GM23338 (cell line): ENCODE measurements at regions not wholly inside any gene's neighbourhood (a gene's known extent, or its start where the extent isn't known, plus 50 kb on each side); places are given as distances from the start of the nearest gene placed in this dataset.

ENCODE experiments used
- ATAC-seq: fragments of 200-7000 bp; cut with Tn5 transposase; 3 replicates; pipeline ENCODE4 v1.9.1; 2020
- DNase-seq: peaks from one replicate; pipeline ENCODE4 v3.0.0-alpha.2; 2015; ENCODE audit warnings: low spot score
- H2AFZ ChIP-seq: fragments of 200-600 bp; sonication (generic); 2 replicates; pipeline ENCODE4 v1.8.0; 2016; ENCODE audit warnings: antibody characterized with exemption, mild to moderate bottlenecking, moderate library complexity
- H3F3A ChIP-seq: fragments of 200-600 bp; sonication (generic); replicated peaks from 2 replicates; pipeline ENCODE4 v1.8.0; 2017; ENCODE audit warnings: antibody characterized with exemption, mixed run types, low read depth
- H3K27ac ChIP-seq: fragments of 200-600 bp; sonication (generic); 2 replicates; pipeline ENCODE4 v1.6.1; 2016; ENCODE audit warnings: low read depth
- H3K27me3 ChIP-seq: fragments of 200-600 bp; sonication (generic); 2 replicates; pipeline ENCODE4 v1.8.0; 2016; ENCODE audit warnings: mild to moderate bottlenecking, mixed run types, moderate library complexity; ENCODE audit not compliant: insufficient read depth
- H3K36me3 ChIP-seq: fragments of 200-600 bp; sonication (generic); 2 replicates; pipeline ENCODE4 v1.8.0; 2016; ENCODE audit warnings: mild to moderate bottlenecking; ENCODE audit not compliant: insufficient read depth
- H3K4me1 ChIP-seq: fragments of 200-600 bp; sonication (generic); 2 replicates; pipeline ENCODE4 v1.8.0; 2016; ENCODE audit warnings: mild to moderate bottlenecking, moderate library complexity; ENCODE audit not compliant: insufficient read depth
- H3K4me2 ChIP-seq: fragments of 200-600 bp; sonication (generic); 2 replicates; pipeline ENCODE4 v1.7.1; 2017; ENCODE audit warnings: mixed run types
- H3K4me3 ChIP-seq: fragments of 200-600 bp; sonication (generic); 2 replicates; pipeline ENCODE4 v1.6.1; 2016; ENCODE audit warnings: mixed run types
- H3K79me2 ChIP-seq: fragments of 200-600 bp; sonication (generic); replicated peaks from 2 replicates; pipeline ENCODE4 v1.8.0; 2017; ENCODE audit warnings: mild to moderate bottlenecking; ENCODE audit not compliant: insufficient read depth
- H3K9me2 ChIP-seq: fragments of 200-600 bp; sonication (generic); 2 replicates; pipeline ENCODE4 v1.8.0; 2017; ENCODE audit not compliant: insufficient read depth
- H4K20me1 ChIP-seq: fragments of 200-600 bp; sonication (generic); replicated peaks from 2 replicates; pipeline ENCODE4 v1.8.0; 2017; ENCODE audit warnings: mild to moderate bottlenecking; ENCODE audit not compliant: insufficient read depth
- H3K27ac Mint-ChIP-seq: 2 replicates; pipeline ENCODE4 v1.8.0; 2020; ENCODE audit warnings: inconsistent platforms, mild to moderate bottlenecking, moderate library complexity, mixed read lengths
- H3K27me3 Mint-ChIP-seq: 3 replicates; pipeline ENCODE4 v1.8.0; 2022; ENCODE audit warnings: low read depth, mild to moderate bottlenecking, moderate library complexity, mixed read lengths, inconsistent platforms; ENCODE audit not compliant: insufficient read depth, poor library complexity
- H3K36me3 Mint-ChIP-seq: 3 replicates; pipeline ENCODE4 v1.8.0; 2021; ENCODE audit warnings: low read depth, mild to moderate bottlenecking, inconsistent platforms, moderate library complexity, mixed read lengths
- H3K4me1 Mint-ChIP-seq: 3 replicates; pipeline ENCODE4 v1.8.0; 2020; ENCODE audit warnings: mild to moderate bottlenecking, inconsistent platforms, mixed read lengths
- H3K4me3 Mint-ChIP-seq: 3 replicates; pipeline ENCODE4 v1.8.0; 2021; ENCODE audit warnings: moderate library complexity, mild to moderate bottlenecking, inconsistent platforms, mixed read lengths
- H3K9me3 Mint-ChIP-seq: 3 replicates; pipeline ENCODE4 v1.8.0; 2020; ENCODE audit warnings: moderate library complexity, mild to moderate bottlenecking, inconsistent platforms, mixed read lengths
- CREB1 ChIP-seq: fragments of 250-450 bp; sonication (Bioruptor Pico); IDR thresholded peaks from 2 replicates; pipeline ENCODE4 v1.5.0; 2020; ENCODE audit warnings: low read depth, mild to moderate bottlenecking, moderate library complexity
- CTCF ChIP-seq, 2 experiments: fragments of 200-600 bp in 1 of 2; sonication (generic) in 1 of 2; conservative IDR thresholded peaks; 2 replicates each; pipeline versions ENCODE4 v1.5.1 to v1.6.1; 2016 to 2017; ENCODE audit warnings: antibody characterized with exemption in 2 of 2, low read depth in 2 of 2, mild to moderate bottlenecking in 2 of 2, moderate library complexity in 1 of 2
- ETS1 ChIP-seq: IDR thresholded peaks from 2 replicates; pipeline ENCODE4 v1.6.1; 2016; ENCODE audit warnings: antibody characterized with exemption
- EZH2 ChIP-seq: fragments of 200-600 bp; sonication (generic); IDR thresholded peaks from one replicate; pipeline ENCODE4 v1.8.0; 2017; ENCODE audit warnings: antibody characterized with exemption, mild to moderate bottlenecking, low read depth; ENCODE audit not compliant: unreplicated experiment
- EZH2phosphoT487 ChIP-seq: fragments of 200-600 bp; sonication (generic); IDR thresholded peaks from one replicate; pipeline ENCODE4 v1.8.1; 2018; ENCODE audit warnings: antibody characterized with exemption; ENCODE audit not compliant: unreplicated experiment
- JUNB ChIP-seq: IDR thresholded peaks from one replicate; pipeline ENCODE4 v1.6.1; 2016; ENCODE audit warnings: antibody characterized with exemption; ENCODE audit not compliant: unreplicated experiment
- NANOG ChIP-seq: IDR thresholded peaks from 2 replicates; pipeline ENCODE4 v1.6.1; 2016; ENCODE audit warnings: antibody characterized with exemption, borderline replicate concordance
- POLR2AphosphoS5 ChIP-seq: IDR thresholded peaks from 2 replicates; pipeline ENCODE4 v1.6.1; 2016; ENCODE audit warnings: antibody characterized with exemption, low read depth
- REST ChIP-seq: IDR thresholded peaks from one replicate; pipeline ENCODE4 v1.6.1; 2018; ENCODE audit warnings: antibody characterized with exemption; ENCODE audit not compliant: unreplicated experiment
- STAT1 ChIP-seq: IDR thresholded peaks from one replicate; pipeline ENCODE4 v1.6.1; 2016; ENCODE audit warnings: antibody characterized with exemption; ENCODE audit not compliant: unreplicated experiment
- ZNF114 ChIP-seq: fragments of 250-450 bp; sonication (Bioruptor Pico); IDR thresholded peaks from 2 replicates; pipeline ENCODE4 v1.5.0; 2020; ENCODE audit warnings: mild to moderate bottlenecking, moderate library complexity
- ZNF331 ChIP-seq: fragments of 250-450 bp; sonication (Bioruptor Pico); IDR thresholded peaks from 2 replicates; pipeline ENCODE4 v1.5.0; 2020; ENCODE audit warnings: low read depth, mild to moderate bottlenecking, moderate library complexity
- ZNF462 ChIP-seq: fragments of 250-450 bp; sonication (Bioruptor Pico); IDR thresholded peaks from 2 replicates; pipeline ENCODE4 v1.5.0; 2020; ENCODE audit warnings: mild to moderate bottlenecking, moderate library complexity

GRCh38 chr14:89723930-89724627, 230.5 kb downstream of the EFCAB11 start:
- ATAC-seq, result no peak
- DNase-seq, result no peak
- peak overlapping the region; percentile 79 for H2AFZ ChIP-seq
- Mint-ChIP-seq H3K36me3 (no peaks in the 10 kb centered on the region), H3K27ac (no peak overlapping the region), H3K4me1 (peaks cover 44% of the 10 kb centered on the region), H3K9me3 (no peaks in the 10 kb centered on the region), H3K4me3 (no peak overlapping the region), H3K27me3 (no peaks in the 10 kb centered on the region)
- H3K4me2 ChIP-seq, result no peak overlapping the region
- H3F3A ChIP-seq, result peaks cover 14% of the 10 kb centered on the region; the same call in 1 of the 2 replicates
- H3K4me1 ChIP-seq, result peaks cover 30% of the 10 kb centered on the region
- no peaks in the 10 kb centered on the region for H4K20me1 ChIP-seq
- H3K27ac ChIP-seq, result no peak overlapping the region
- no peaks in the 10 kb centered on the region for H3K36me3 ChIP-seq
- H3K79me2 ChIP-seq, result no peaks in the 10 kb centered on the region
- no peaks in the 10 kb centered on the region for H3K27me3 ChIP-seq
- peaks cover 12% of the 10 kb centered on the region; the same call in 1 of the 2 replicates for H3K9me2 ChIP-seq
- no peak overlapping the region for H3K4me3 ChIP-seq
- TF ChIP-seq POLR2AphosphoS5, result no peak
- TF ChIP-seq CREB1 (CRISPR knock-in tag), result no peak
- no peak for TF ChIP-seq STAT1
- no peak for TF ChIP-seq EZH2phosphoT487
- TF ChIP-seq JUNB, result no peak
- no peak for TF ChIP-seq CTCF (conservative IDR thresholded peaks at IDR 0.05; ENCODE audit: low read depth in 2 of 2)
- TF ChIP-seq ZNF114, result no peak
- TF ChIP-seq REST, result no peak
- no peak for TF ChIP-seq NANOG
- TF ChIP-seq EZH2, result no peak
- TF ChIP-seq ZNF331 (CRISPR knock-in tag), result no peak
- TF ChIP-seq ETS1, result no peak
- no peak for TF ChIP-seq ZNF462
